H9 (cell line): ENCODE measurements at regions not wholly inside any gene's neighbourhood (a gene's known extent, or its start where the extent isn't known, plus 50 kb on each side); places are given as distances from the start of the nearest gene placed in this dataset.

Experiments
- DNase-seq: peaks from one replicate; pipeline ENCODE4 v3.0.0-alpha.2; 2017
- H2AFZ ChIP-seq: one replicate; pipeline ENCODE4 v1.6.1; 2013; ENCODE audit warnings: mild to moderate bottlenecking, low read length, control low read depth, moderate library complexity
- H2AK5ac ChIP-seq: 2 replicates; pipeline ENCODE4 v1.6.1; 2013; ENCODE audit warnings: low read length, control low read depth, mixed read lengths; ENCODE audit not compliant: insufficient read length
- H2BK120ac ChIP-seq: one replicate; pipeline ENCODE4 v1.6.1; 2013; ENCODE audit warnings: low read depth, mild to moderate bottlenecking, low read length, control low read depth, inconsistent platforms; ENCODE audit not compliant: poor library complexity, severe bottlenecking
- H2BK12ac ChIP-seq: 2 replicates; pipeline ENCODE4 v1.6.1; 2013; ENCODE audit warnings: low read length, control low read depth, mixed read lengths, low read depth; ENCODE audit not compliant: insufficient read length
- H2BK15ac ChIP-seq: 2 replicates; pipeline ENCODE4 v1.6.1; 2013; ENCODE audit warnings: low read depth, low read length, control low read depth
- H2BK20ac ChIP-seq: one replicate; pipeline ENCODE4 v1.6.1; 2013; ENCODE audit warnings: low read depth, mild to moderate bottlenecking, low read length, control low read depth, inconsistent platforms; ENCODE audit not compliant: poor library complexity, severe bottlenecking
- H2BK5ac ChIP-seq: 2 replicates; pipeline ENCODE4 v1.6.1; 2013; ENCODE audit warnings: low read length, control low read depth, mixed read lengths; ENCODE audit not compliant: insufficient read length
- H3K14ac ChIP-seq: 2 replicates; pipeline ENCODE4 v1.6.1; 2013; ENCODE audit warnings: low read length, control low read depth; ENCODE audit not compliant: insufficient read depth
- H3K18ac ChIP-seq: 2 replicates; pipeline ENCODE4 v1.6.1; 2013; ENCODE audit warnings: low read depth, mild to moderate bottlenecking, mixed read lengths, low read length, control low read depth; ENCODE audit not compliant: insufficient read length
- H3K23ac ChIP-seq: 2 replicates; pipeline ENCODE4 v1.6.1; 2013; ENCODE audit warnings: low read length, control low read depth, mixed read lengths, low read depth; ENCODE audit not compliant: insufficient read length
- H3K23me2 ChIP-seq: 2 replicates; pipeline ENCODE4 v1.6.1; 2013; ENCODE audit warnings: low read depth, mild to moderate bottlenecking, mixed read lengths, low read length, control low read depth; ENCODE audit not compliant: insufficient read length, poor library complexity, severe bottlenecking
- H3K27ac ChIP-seq: 2 replicates; pipeline ENCODE4 v1.5.1; 2013; ENCODE audit warnings: low read length, control low read depth, mixed read lengths, low read depth; ENCODE audit not compliant: insufficient read length
- H3K27me3 ChIP-seq: 2 replicates; pipeline ENCODE4 v1.6.1; 2013; ENCODE audit warnings: low read length, control low read depth, inconsistent platforms; ENCODE audit not compliant: insufficient read depth
- H3K4ac ChIP-seq: 2 replicates; pipeline ENCODE4 v1.6.1; 2013; ENCODE audit warnings: low read depth, mild to moderate bottlenecking, control low read depth, inconsistent platforms, low read length, moderate library complexity
- H3K4me1 ChIP-seq: 2 replicates; pipeline ENCODE4 v1.6.1; 2013; ENCODE audit warnings: low read length, control low read depth, inconsistent platforms; ENCODE audit not compliant: insufficient read depth
- H3K4me2 ChIP-seq: 2 replicates; pipeline ENCODE4 v1.6.1; 2013; ENCODE audit warnings: low read length, control low read depth, mixed read lengths; ENCODE audit not compliant: insufficient read length, insufficient read depth
- H3K56ac ChIP-seq: 2 replicates; pipeline ENCODE4 v1.6.1; 2013; ENCODE audit warnings: low read depth, mild to moderate bottlenecking, mixed read lengths, low read length, control low read depth; ENCODE audit not compliant: insufficient read length
- H3K79me1 ChIP-seq: 2 replicates; pipeline ENCODE4 v1.6.1; 2013; ENCODE audit warnings: low read depth, mild to moderate bottlenecking, moderate library complexity, low read length, control low read depth, inconsistent platforms; ENCODE audit not compliant: insufficient read depth, poor library complexity, severe bottlenecking
- H3K79me2 ChIP-seq: 2 replicates; pipeline ENCODE4 v1.6.1; 2013; ENCODE audit warnings: low read length, control low read depth, inconsistent platforms; ENCODE audit not compliant: insufficient read depth
- H3K9ac ChIP-seq: 2 replicates; pipeline ENCODE4 v1.6.1; 2013; ENCODE audit warnings: low read length, control low read depth, mixed read lengths; ENCODE audit not compliant: insufficient read length; ENCODE audit errors: extremely low read depth
- H3K9me3 ChIP-seq: one replicate; pipeline ENCODE4 v1.6.1; 2013; ENCODE audit warnings: low read depth, low read length, inconsistent platforms; ENCODE audit not compliant: control insufficient read depth
- H3T11ph ChIP-seq: one replicate; pipeline ENCODE4 v1.6.1; 2013; ENCODE audit warnings: mild to moderate bottlenecking, low read length, control low read depth, inconsistent platforms
- H4K20me1 ChIP-seq: one replicate; pipeline ENCODE4 v1.6.1; 2013; ENCODE audit not compliant: control insufficient read depth, insufficient read length, insufficient read depth
- H4K5ac ChIP-seq: 2 replicates; pipeline ENCODE4 v1.6.1; 2013; ENCODE audit warnings: low read depth, mild to moderate bottlenecking, mixed read lengths, low read length, control low read depth; ENCODE audit not compliant: insufficient read length
- H4K8ac ChIP-seq: replicated peaks from 2 replicates; pipeline ENCODE4 v1.6.1; 2013; ENCODE audit warnings: low read length, control low read depth, mixed read lengths, low read depth; ENCODE audit not compliant: insufficient read length
- H4K91ac ChIP-seq: 2 replicates; pipeline ENCODE4 v1.6.1; 2013; ENCODE audit warnings: low read depth, mild to moderate bottlenecking, moderate library complexity, mixed read lengths, low read length, control low read depth; ENCODE audit not compliant: insufficient read length
- H3K27ac Mint-ChIP-seq, 3 experiments: 2 replicates in 2 of 3; 3 replicates in 1 of 3; pipeline ENCODE4 v1.8.0; 2020 to 2021; ENCODE audit warnings: mixed read lengths in 3 of 3, mild to moderate bottlenecking in 1 of 3, moderate library complexity in 1 of 3
- H3K27me3 Mint-ChIP-seq: 2 replicates; pipeline ENCODE4 v1.8.0; 2021; ENCODE audit warnings: low read depth, mild to moderate bottlenecking, moderate library complexity, mixed read lengths
- H3K36me3 Mint-ChIP-seq, 3 experiments: 2 replicates in 2 of 3; 3 replicates in 1 of 3; pipeline ENCODE4 v1.8.0; 2020 to 2021; ENCODE audit warnings: low read depth in 3 of 3, mixed read lengths in 3 of 3; ENCODE audit not compliant: insufficient read depth in 1 of 3
- H3K4me1 Mint-ChIP-seq, 2 experiments: 2 replicates each; pipeline ENCODE4 v1.8.0; 2020; ENCODE audit warnings: mixed read lengths in 2 of 2
- H3K4me3 Mint-ChIP-seq, 2 experiments: 2 replicates in 1 of 2; 3 replicates in 1 of 2; pipeline ENCODE4 v1.8.0; 2020 to 2021; ENCODE audit warnings: mild to moderate bottlenecking in 2 of 2, mixed read lengths in 2 of 2, moderate library complexity in 1 of 2
- H3K9me3 Mint-ChIP-seq, 2 experiments: 2 replicates in 1 of 2; 3 replicates in 1 of 2; pipeline ENCODE4 v1.8.0; 2020; ENCODE audit warnings: mild to moderate bottlenecking in 2 of 2, mixed read lengths in 2 of 2, moderate library complexity in 1 of 2
- CTCF ChIP-seq: fragments of 200-600 bp; sonication (generic); conservative IDR thresholded peaks from 3 replicates; pipeline ENCODE4 v1.8.0; 2021; ENCODE audit warnings: antibody characterized with exemption, mild to moderate bottlenecking
- WGBS: extraction: QIAGEN DNeasy Blood & Tissue Kit; methylation state at CpG from one replicate; pipeline ENCODE4 v1.1.7; 2013; ENCODE audit warnings: missing lambda C conversion rate, low lambda C conversion rate, mixed read lengths; ENCODE audit not compliant: insufficient read length; ENCODE audit errors: extremely low coverage; 5-methylcytosine and 5-hydroxymethylcytosine counted together

DNA sequence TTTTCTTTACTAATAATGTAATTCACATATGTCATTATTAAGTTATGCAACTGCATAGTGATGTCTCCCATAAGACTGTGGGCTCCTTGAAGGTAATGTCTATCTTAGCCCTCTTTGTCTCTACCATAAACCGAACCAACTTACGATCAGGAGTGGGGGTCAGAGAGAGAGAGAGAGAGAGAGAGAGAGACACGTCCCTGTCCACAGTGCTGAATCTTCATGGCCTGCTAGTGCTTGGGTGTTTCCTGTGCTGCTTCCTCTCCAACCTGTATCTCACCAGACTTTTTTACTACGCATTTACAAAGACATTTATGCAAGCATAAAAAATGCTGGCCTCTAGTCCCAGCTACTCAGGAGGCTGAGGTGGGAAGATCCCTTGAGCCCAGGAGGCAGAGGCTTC, 52.2 kb upstream of the HAPSTR1 start:
- Histone ChIP-seq H4K20me1 (no peaks in the 10 kb centered on the region), H2AFZ (no peak overlapping the region), H3K9me3 (no peaks in the 10 kb centered on the region), H3K27me3 (no peaks in the 10 kb centered on the region), H2BK120ac (no peak overlapping the region), H3K23ac (no peak overlapping the region), H3K79me2 (no peaks in the 10 kb centered on the region), H3K23me2 (no peaks in the 10 kb centered on the region), H3K18ac (no peak overlapping the region), H3K14ac (no peak overlapping the region), H3K27ac (no peak overlapping the region), H3K56ac (no peak overlapping the region), H3T11ph (no peak overlapping the region), H2BK12ac (no peak overlapping the region), H4K91ac (no peak overlapping the region), H2BK5ac (no peak overlapping the region), H2BK20ac (no peak overlapping the region), H3K9ac (no peak overlapping the region), H4K5ac (no peak overlapping the region), H3K4ac (no peak overlapping the region), H3K4me2 (no peak overlapping the region), H3K4me1 (no peaks in the 10 kb centered on the region), H3K79me1 (no peaks in the 10 kb centered on the region), H2BK15ac (no peak overlapping the region), H4K8ac (no peak overlapping the region), H2AK5ac (no peak overlapping the region)
- TF ChIP-seq CTCF, result no peak
- no peak for DNase-seq
- no peaks in the 10 kb centered on the region for H3K27me3 Mint-ChIP-seq
- 0 out of 7 replicates have a peak, but pooled peaks cover 0 to 2% (median 0%) of the 10 kb centered on the region in 3 experiments for H3K36me3 Mint-ChIP-seq
- no peak overlapping the region for H3K27ac Mint-ChIP-seq
- no peaks in the 10 kb centered on the region for H3K4me1 Mint-ChIP-seq
- no peak overlapping the region for H3K4me3 Mint-ChIP-seq
- WGBS, result no CpG with 5 or more reads among the region's 4 CpGs
- H3K9me3 Mint-ChIP-seq, result peaks cover 2 to 5% of the 10 kb centered on the region in 2 experiments; a peak in 2 of 5 replicates
